Heart right ventricle (tissue), 16 donors: ENCODE measurements at regions not wholly inside any gene's neighbourhood (a gene's known extent, or its start where the extent isn't known, plus 50 kb on each side); places are given as distances from the start of the nearest gene placed in this dataset.

ENCODE experiments used
- ATAC-seq, 8 donors: fragments of 200-7000 bp; cut with Tn5 transposase; one replicate each; pipeline ENCODE4 v1.9.1; 2020; ENCODE audit warnings: mild to moderate bottlenecking in 8 of 8, moderate library complexity in 8 of 8, moderate number of reproducible peaks in 1 of 8
- DNase-seq, 2 donors: peaks; one replicate each; pipeline ENCODE4 v3.0.0-alpha.2; 2020
- H3K27ac ChIP-seq, 10 donors: fragments of 200-600 bp; sonication (generic) in 2 of 10; one replicate each; pipeline versions ENCODE4 v1.5.0 to v1.8.0; 2020 to 2022; ENCODE audit warnings: mild to moderate bottlenecking in 3 of 10
- H3K27me3 ChIP-seq, 7 donors: fragments of 200-600 bp; one replicate each; pipeline ENCODE4 v1.8.0; 2021 to 2022; ENCODE audit warnings: mild to moderate bottlenecking in 2 of 7
- H3K36me3 ChIP-seq, 9 donors: fragments of 200-600 bp; sonication (generic) in 1 of 9; one replicate each; pipeline versions ENCODE4 v1.5.0 to v1.8.0; 2020 to 2022; ENCODE audit warnings: mild to moderate bottlenecking in 2 of 9
- H3K4me1 ChIP-seq, 9 donors: fragments of 200-600 bp; sonication (generic) in 1 of 9; one replicate each; pipeline versions ENCODE4 v1.5.0 to v1.8.0; 2020 to 2022; ENCODE audit warnings: mild to moderate bottlenecking in 4 of 9
- H3K4me3 ChIP-seq, 10 donors: fragments of 200-600 bp; sonication (generic) in 2 of 10; one replicate each; pipeline versions ENCODE4 v1.5.0 to v1.8.0; 2020 to 2022; ENCODE audit warnings: mild to moderate bottlenecking in 7 of 10, moderate library complexity in 2 of 10
- H3K9me3 ChIP-seq, 11 donors: fragments of 200-600 bp in 10 of 11; sonication (generic) in 2 of 11; one replicate each; pipeline versions ENCODE4 v1.5.0 to v1.8.0; 2013 to 2022; ENCODE audit warnings: mild to moderate bottlenecking in 2 of 11, control low read depth in 1 of 11, moderate library complexity in 1 of 11
- CTCF ChIP-seq, 9 donors: fragments of 200-600 bp; sonication (generic) in 2 of 9; IDR thresholded peaks; one replicate each; pipeline versions ENCODE4 v1.5.0 to v1.8.0; 2021 to 2022; ENCODE audit warnings: antibody characterized with exemption in 9 of 9, mild to moderate bottlenecking in 5 of 9, moderate library complexity in 1 of 9
- WGBS, 2 donors: extraction: QIAGEN DNeasy Blood & Tissue Kit; methylation state at CpG; one replicate each; pipeline ENCODE4 v1.1.7; 2013; ENCODE audit warnings: inconsistent platforms in 1 of 2; 5-methylcytosine and 5-hydroxymethylcytosine counted together
- intact Hi-C, 10 donors: fragments of 100-400 bp; cut with DNase I; formaldehyde crosslinking; loops; one replicate each; pipeline versions ENCODE4 v1.11.1 to v1.14.2; 2022
- donor health status: Arrhythmogenic right ventricular cardiomyopathy.
- donor health status: ischemic (EF 13 %, LVEDD 7.1; RV severe dilation, severe dysfunction).
- donor health status: healthy with polysubstance abuse.
- donor health status: DM: no; HTN: yes; CAD: no.
- donor health status: DM: no; HTN: no; CAD: no.
- donor health status: ischemic (EF 25% LVEDD 6.9; RV normal size, moderate dysfunction).
- donor health status: ischemic (EF 25% LVEDD 5.7; RV mildly dilated, moderate dysfunction).
- donor health status: healthy.
- donor health status: DM: yes; HTN: yes; CAD: no.
- donor health status: Ischemic cardiomyopathy.
- donor health status: ischemic (EF 35%, LVEDD 5.7; RV mildly dilated, moderate dysfunction).
- donor health status: nonischemic (EF 11% LVEDD 7.7; RV severe dilation, severe dysfunction).
- donor health status: DM: yes; HTN: yes; CAD: no.
- donor health status: PGD.
- donor health status: ischemic (EF 29% LVEDD 5.4; RV normal size, mild dysfunction).
- donor health status: nonischemic (EF 23%, LVEDD 6.1; RV moderate dilation, normal function).

DNA sequence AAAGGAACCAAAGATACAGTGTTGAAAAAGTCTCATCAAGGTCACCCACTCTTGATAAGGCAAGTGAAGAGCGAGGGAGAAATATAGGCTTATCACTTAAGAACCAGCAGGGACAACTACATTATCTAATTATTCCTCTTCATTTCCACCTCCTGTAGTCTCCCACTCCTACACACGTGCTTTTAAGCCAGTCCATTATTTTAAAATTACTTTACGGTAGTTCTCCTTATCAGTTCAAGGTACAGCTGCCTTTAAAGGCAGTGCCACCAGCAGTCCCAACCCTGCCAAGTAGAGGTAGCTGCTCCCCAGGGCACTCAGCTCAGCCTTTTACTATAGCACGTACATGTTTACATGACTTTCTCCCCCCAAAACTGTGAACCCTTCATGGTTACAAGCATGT, 161.5 kb upstream of the BLID start:
- H3K27ac ChIP-seq, result no peak overlapping the region
- H3K9me3 ChIP-seq, result no peaks in the 10 kb centered on the region
- H3K36me3 ChIP-seq, result no peaks in the 10 kb centered on the region
- H3K4me1 ChIP-seq, result peaks cover 0 to 5% (median 0%) of the 10 kb centered on the region in 9 donors
- no peak for TF ChIP-seq CTCF (IDR thresholded peaks at IDR 0.05)
- ATAC-seq, result no peak
- H3K4me3 ChIP-seq, result no peak overlapping the region
- DNase-seq, result no peak
- WGBS, 2 donors, result 54 to 58% methylated on average over 4 of the region's 4 CpGs
- H3K27me3 ChIP-seq, result no peaks in the 10 kb centered on the region
- intact Hi-C loops, result no loop called here

- H3K4me1 ChIP-seq, result peaks cover 0 to 5% (median 0%) of the 10 kb centered on the region in 9 donors
- H3K9me3 ChIP-seq, result no peaks in the 10 kb centered on the region
- intact Hi-C loops, result no loop called here
- H3K27ac ChIP-seq, result no peak overlapping the region
- no peak overlapping the region for H3K4me3 ChIP-seq
- ATAC-seq (no peak), DNase-seq (no peak)
- no peak for TF ChIP-seq CTCF (IDR thresholded peaks at IDR 0.05)
- 94 to 100% methylated on average over 1 of the region's 1 CpG for WGBS, 2 donors
- no peaks in the 10 kb centered on the region for H3K27me3 ChIP-seq
- H3K36me3 ChIP-seq, result no peaks in the 10 kb centered on the region
These were observed 160.2 kb upstream of the BLID start for GRCh38 chr11:122276221-122276620.

DNA sequence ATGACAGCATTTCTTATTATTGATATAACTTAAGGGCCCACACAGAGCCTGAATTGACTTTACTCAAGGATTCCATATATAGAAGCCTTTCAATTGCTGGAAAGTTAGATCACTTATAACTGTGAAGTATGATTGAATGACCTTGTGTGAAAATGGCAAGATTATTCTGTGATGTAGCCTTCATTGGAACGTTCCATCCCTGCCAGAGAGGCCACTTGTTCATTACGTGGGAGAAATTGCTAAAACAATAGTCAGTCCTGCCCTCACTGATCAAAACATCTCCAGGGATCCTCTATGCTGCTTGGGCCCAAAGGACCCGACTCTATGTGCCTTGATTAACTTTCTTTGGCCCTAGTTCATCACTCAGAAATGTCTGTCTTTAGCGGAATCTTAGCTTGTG, 159.5 kb upstream of the BLID start:
- Histone ChIP-seq H3K4me3 (no peak overlapping the region), H3K27me3 (no peaks in the 10 kb centered on the region), H3K27ac (no peak overlapping the region), H3K4me1 (peaks cover 0 to 5% (median 0%) of the 10 kb centered on the region in 9 donors), H3K9me3 (no peaks in the 10 kb centered on the region), H3K36me3 (no peaks in the 10 kb centered on the region)
- intact Hi-C loops, result no loop called here
- DNase-seq, result no peak
- WGBS, 2 donors, result 70 to 76% methylated on average over 4 of the region's 4 CpGs
- no peak for TF ChIP-seq CTCF (IDR thresholded peaks at IDR 0.05)
- no peak for ATAC-seq

GRCh38 chr11:122273476-122274191, 157.6 kb upstream of the BLID start:
- Histone ChIP-seq H3K4me1 (peaks cover 0 to 5% (median 0%) of the 10 kb centered on the region in 9 donors), H3K27me3 (no peaks in the 10 kb centered on the region), H3K9me3 (no peaks in the 10 kb centered on the region), H3K4me3 (no peak overlapping the region), H3K36me3 (no peaks in the 10 kb centered on the region), H3K27ac (no peak overlapping the region)
- DNase-seq (no peak), ATAC-seq (no peak)
- intact Hi-C loops, result no loop called here
- no peak for TF ChIP-seq CTCF (IDR thresholded peaks at IDR 0.05)
- 92 to 97% methylated on average over 3 of the region's 3 CpGs for WGBS, 2 donors
